ENCODE measurements at regions not wholly inside any gene's neighbourhood (a gene's known extent, or its start where the extent isn't known, plus 50 kb on each side); places are given as distances from the start of the nearest gene placed in this dataset.

DNA sequence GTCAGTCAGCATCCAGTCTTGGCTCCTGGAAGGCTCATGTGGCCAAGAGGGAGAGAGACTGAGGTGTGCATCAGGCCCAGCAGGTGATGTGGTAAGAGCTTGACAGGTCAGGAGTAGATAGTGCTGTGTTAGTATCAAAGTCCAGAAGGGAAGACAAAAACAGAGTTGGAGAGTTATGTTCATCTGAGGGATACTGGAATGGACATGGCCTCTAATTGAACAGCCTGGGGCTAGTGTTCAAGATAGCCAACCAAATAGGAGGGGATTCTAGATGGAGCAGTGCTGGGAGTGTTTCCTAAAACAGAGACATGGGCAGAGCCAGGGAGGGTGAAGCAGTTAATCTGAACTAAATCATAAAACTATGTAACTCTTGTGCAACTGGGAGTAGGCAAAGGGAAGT is 120.7 kb upstream of the MARK1 start:
- TF ChIP-seq TAF1 (IDR thresholded peaks at IDR 0.05; ENCODE audit: borderline replicate concordance, low read depth, low read length), result no peak
- no peak for TF ChIP-seq POLR2A (IDR thresholded peaks at IDR 0.05; ENCODE audit: low read depth, low read length)
